ENCODE measurements at regions not wholly inside any gene's neighbourhood (a gene's known extent, or its start where the extent isn't known, plus 50 kb on each side); places are given as distances from the start of the nearest gene placed in this dataset.

GRCh38 chr6:44535446-44535845 is 147.9 kb downstream of the CDC5L start:
- Histone ChIP-seq H3K79me2 (ENCODE audit: insufficient read depth, low read length) (no peaks in the 10 kb centered on the region), H3K4me1 (ENCODE audit: insufficient read depth, low read length) (no peaks in the 10 kb centered on the region), H3K4me2 (ENCODE audit: insufficient read depth, low read length) (no peak overlapping the region), H3K9me3 (ENCODE audit: insufficient read depth, low read length, severe bottlenecking) (no peaks in the 10 kb centered on the region), H2AFZ (ENCODE audit: low read depth, low read length) (no peak overlapping the region), H3K27me3 (ENCODE audit: insufficient read depth, low read length, poor library complexity) (peaks cover 5% of the 10 kb centered on the region), H3K36me3 (ENCODE audit: insufficient read depth, low read length) (no peaks in the 10 kb centered on the region), H3K9ac (ENCODE audit: low read depth, low read length) (no peak overlapping the region), H3K4me3 (ENCODE audit: low read depth in 1 of 2, low read length in 2 of 2) (no peak overlapping the region), H4K20me1 (ENCODE audit: insufficient read depth, low read length) (no peaks in the 10 kb centered on the region), H3K27ac (ENCODE audit: low read length) (no peak overlapping the region)
- TF ChIP-seq EZH2 (IDR thresholded peaks at IDR 0.05; ENCODE audit: borderline replicate concordance, low read depth, low read length, severe bottlenecking), result no peak
- ATAC-seq (ENCODE audit: insufficient read depth, low read depth) (no peak), DNase-seq (no peak)

- Histone ChIP-seq H3K27me3 (ENCODE audit: insufficient read depth, low read length, poor library complexity) (peaks cover 5% of the 10 kb centered on the region), H3K9ac (ENCODE audit: low read depth, low read length) (no peak overlapping the region), H3K4me1 (ENCODE audit: insufficient read depth, low read length) (no peaks in the 10 kb centered on the region), H3K36me3 (ENCODE audit: insufficient read depth, low read length) (no peaks in the 10 kb centered on the region), H4K20me1 (ENCODE audit: insufficient read depth, low read length) (no peaks in the 10 kb centered on the region), H3K79me2 (ENCODE audit: insufficient read depth, low read length) (no peaks in the 10 kb centered on the region), H3K9me3 (ENCODE audit: insufficient read depth, low read length, severe bottlenecking) (no peaks in the 10 kb centered on the region), H3K4me2 (ENCODE audit: insufficient read depth, low read length) (no peak overlapping the region), H2AFZ (ENCODE audit: low read depth, low read length) (no peak overlapping the region), H3K27ac (ENCODE audit: low read length) (no peak overlapping the region), H3K4me3 (ENCODE audit: low read depth in 1 of 2, low read length in 2 of 2) (no peak overlapping the region)
- no peak for TF ChIP-seq EZH2 (IDR thresholded peaks at IDR 0.05; ENCODE audit: borderline replicate concordance, low read depth, low read length, severe bottlenecking)
- TF ChIP-seq CTCF (IDR thresholded peaks at IDR 0.05; ENCODE audit: borderline replicate concordance, extremely low read depth, low read length, poor library complexity, severe bottlenecking), result no peak
- no peak for ATAC-seq (ENCODE audit: insufficient read depth, low read depth)
- DNase-seq, result no peak
Observed at GRCh38 chr6:44535967-44536366, 148.5 kb downstream of the CDC5L start.

- no peaks in the 10 kb centered on the region for H3K79me2 ChIP-seq (ENCODE audit: insufficient read depth, low read length)
- H3K27me3 ChIP-seq (ENCODE audit: insufficient read depth, low read length, poor library complexity), result peaks cover 1% of the 10 kb centered on the region
- ATAC-seq (ENCODE audit: insufficient read depth, low read depth), result no peak
- no peak overlapping the region for H3K4me3 ChIP-seq (ENCODE audit: low read depth in 1 of 2, low read length in 2 of 2)
- no peaks in the 10 kb centered on the region for H3K4me1 ChIP-seq (ENCODE audit: insufficient read depth, low read length)
- no peak overlapping the region for H2AFZ ChIP-seq (ENCODE audit: low read depth, low read length)
- no peak overlapping the region for H3K9ac ChIP-seq (ENCODE audit: low read depth, low read length)
- no peak overlapping the region for H3K27ac ChIP-seq (ENCODE audit: low read length)
- H3K9me3 ChIP-seq (ENCODE audit: insufficient read depth, low read length, severe bottlenecking), result no peaks in the 10 kb centered on the region
- TF ChIP-seq CTCF (IDR thresholded peaks at IDR 0.05; ENCODE audit: borderline replicate concordance, extremely low read depth, low read length, poor library complexity, severe bottlenecking) (no peak), EZH2 (IDR thresholded peaks at IDR 0.05; ENCODE audit: borderline replicate concordance, low read depth, low read length, severe bottlenecking) (no peak)
- H4K20me1 ChIP-seq (ENCODE audit: insufficient read depth, low read length), result no peaks in the 10 kb centered on the region
- DNase-seq, result no peak
- no peaks in the 10 kb centered on the region for H3K36me3 ChIP-seq (ENCODE audit: insufficient read depth, low read length)
- H3K4me2 ChIP-seq (ENCODE audit: insufficient read depth, low read length), result no peak overlapping the region
Observed at GRCh38 chr6:44537306-44538049, 150.0 kb downstream of the CDC5L start.

GRCh38 chr6:44538131-44538806 is 150.8 kb downstream of the CDC5L start:
- no peak overlapping the region for H3K4me3 ChIP-seq (ENCODE audit: low read depth in 1 of 2, low read length in 2 of 2)
- H2AFZ ChIP-seq (ENCODE audit: low read depth, low read length), result no peak overlapping the region
- no peak overlapping the region for H3K4me2 ChIP-seq (ENCODE audit: insufficient read depth, low read length)
- H3K79me2 ChIP-seq (ENCODE audit: insufficient read depth, low read length), result no peaks in the 10 kb centered on the region
- no peaks in the 10 kb centered on the region for H3K9me3 ChIP-seq (ENCODE audit: insufficient read depth, low read length, severe bottlenecking)
- no peak overlapping the region for H3K9ac ChIP-seq (ENCODE audit: low read depth, low read length)
- no peak overlapping the region for H3K27ac ChIP-seq (ENCODE audit: low read length)
- H4K20me1 ChIP-seq (ENCODE audit: insufficient read depth, low read length), result no peaks in the 10 kb centered on the region
- no peaks in the 10 kb centered on the region for H3K4me1 ChIP-seq (ENCODE audit: insufficient read depth, low read length)
- H3K27me3 ChIP-seq (ENCODE audit: insufficient read depth, low read length, poor library complexity), result peaks cover 3% of the 10 kb centered on the region
- ATAC-seq (ENCODE audit: insufficient read depth, low read depth) (no peak), DNase-seq (no peak)
- no peaks in the 10 kb centered on the region for H3K36me3 ChIP-seq (ENCODE audit: insufficient read depth, low read length)
- TF ChIP-seq CTCF (IDR thresholded peaks at IDR 0.05; ENCODE audit: borderline replicate concordance, extremely low read depth, low read length, poor library complexity, severe bottlenecking) (no peak), EZH2 (IDR thresholded peaks at IDR 0.05; ENCODE audit: borderline replicate concordance, low read depth, low read length, severe bottlenecking) (no peak)
